ENCODE measurements at regions not wholly inside any gene's neighbourhood (a gene's known extent, or its start where the extent isn't known, plus 50 kb on each side); places are given as distances from the start of the nearest gene placed in this dataset.
A peak's percentile ranks its signal among the peaks of the same experiment; 100 is the strongest.

DNA sequence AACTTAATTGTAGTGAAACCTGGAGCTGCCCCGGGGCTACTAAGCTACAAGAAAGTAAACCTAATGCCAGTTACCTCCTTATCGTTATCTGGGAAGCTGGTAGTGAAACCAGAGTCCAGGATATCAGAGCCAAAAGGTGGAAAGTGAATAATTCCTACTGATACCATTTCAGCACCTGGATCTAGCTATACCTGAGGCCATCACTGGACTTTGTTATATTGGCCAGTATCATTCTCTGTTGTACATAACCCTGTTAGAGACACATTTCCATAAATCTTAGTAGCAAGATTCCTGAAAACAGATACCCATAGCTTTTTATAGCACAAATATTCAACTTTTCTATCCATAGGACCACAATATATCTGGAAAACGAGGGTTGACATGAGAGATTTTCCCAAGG lies 538.0 kb downstream of the GRIN2A start:
- H3K36me3 ChIP-seq (ENCODE audit: control insufficient read depth, insufficient read depth, low read length): no peaks in the 10 kb centered on the region
- ATAC-seq (no peak), DNase-seq (ENCODE audit: low read depth, low spot score) (no peak)
- intact Hi-C loops (cut with micrococcal nuclease; ENCODE audit: unreplicated experiment) (loop anchor here (10.0 kb wide), 2 partner anchors 191 to 371 kb away; no protein-coding TSS in a partner anchor), in situ Hi-C loops (cut with HindIII; ENCODE audit: low pct_unique_long_range_greater_than_20kb, low sequenced_read_pairs) (no loop called here)
- no peaks in the 10 kb centered on the region for H3K9me3 ChIP-seq (ENCODE audit: control insufficient read depth, insufficient read depth, low read depth, low read length)
- H3K4me3 ChIP-seq (ENCODE audit: low read depth in 2 of 2, low read length in 2 of 2): no peak overlapping the region
- H3K27ac ChIP-seq (ENCODE audit: low read length): no peak overlapping the region
- CTCF ChIA-PET: no interaction called here
- H3K4me1 ChIP-seq (ENCODE audit: control insufficient read depth, insufficient read depth, low read length): no peaks in the 10 kb centered on the region
- H3K27me3 ChIP-seq (ENCODE audit: control insufficient read depth, insufficient read depth, low read length): no peaks in the 10 kb centered on the region; the same call in 1 of the 2 replicates
- TF ChIP-seq, protein P1, sequence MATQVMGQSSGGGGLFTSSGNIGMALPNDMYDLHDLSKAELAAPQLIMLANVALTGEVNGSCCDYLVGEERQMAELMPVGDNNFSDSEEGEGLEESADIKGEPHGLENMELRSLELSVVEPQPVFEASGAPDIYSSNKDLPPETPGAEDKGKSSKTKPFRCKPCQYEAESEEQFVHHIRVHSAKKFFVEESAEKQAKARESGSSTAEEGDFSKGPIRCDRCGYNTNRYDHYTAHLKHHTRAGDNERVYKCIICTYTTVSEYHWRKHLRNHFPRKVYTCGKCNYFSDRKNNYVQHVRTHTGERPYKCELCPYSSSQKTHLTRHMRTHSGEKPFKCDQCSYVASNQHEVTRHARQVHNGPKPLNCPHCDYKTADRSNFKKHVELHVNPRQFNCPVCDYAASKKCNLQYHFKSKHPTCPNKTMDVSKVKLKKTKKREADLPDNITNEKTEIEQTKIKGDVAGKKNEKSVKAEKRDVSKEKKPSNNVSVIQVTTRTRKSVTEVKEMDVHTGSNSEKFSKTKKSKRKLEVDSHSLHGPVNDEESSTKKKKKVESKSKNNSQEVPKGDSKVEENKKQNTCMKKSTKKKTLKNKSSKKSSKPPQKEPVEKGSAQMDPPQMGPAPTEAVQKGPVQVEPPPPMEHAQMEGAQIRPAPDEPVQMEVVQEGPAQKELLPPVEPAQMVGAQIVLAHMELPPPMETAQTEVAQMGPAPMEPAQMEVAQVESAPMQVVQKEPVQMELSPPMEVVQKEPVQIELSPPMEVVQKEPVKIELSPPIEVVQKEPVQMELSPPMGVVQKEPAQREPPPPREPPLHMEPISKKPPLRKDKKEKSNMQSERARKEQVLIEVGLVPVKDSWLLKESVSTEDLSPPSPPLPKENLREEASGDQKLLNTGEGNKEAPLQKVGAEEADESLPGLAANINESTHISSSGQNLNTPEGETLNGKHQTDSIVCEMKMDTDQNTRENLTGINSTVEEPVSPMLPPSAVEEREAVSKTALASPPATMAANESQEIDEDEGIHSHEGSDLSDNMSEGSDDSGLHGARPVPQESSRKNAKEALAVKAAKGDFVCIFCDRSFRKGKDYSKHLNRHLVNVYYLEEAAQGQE (IDR thresholded peaks at IDR 0.05; ENCODE audit: insufficient read depth in 1 of 2, low read depth in 2 of 2, low read length in 1 of 2): no peak
- TF ChIP-seq TCF7L2 (IDR thresholded peaks at IDR 0.05; ENCODE audit: low read depth, low read length) (no peak), POLR2AphosphoS5 (IDR thresholded peaks at IDR 0.05; ENCODE audit: low read depth, low read length) (no peak), CTCF (IDR thresholded peaks at IDR 0.05) (no peak), SIN3A (IDR thresholded peaks at IDR 0.05; ENCODE audit: borderline replicate concordance, insufficient read depth, low read depth, low read length) (no peak)
- no TSS peak for BruUV-seq (replicated peaks)
- POLR2A ChIA-PET: no interaction called here

GRCh38 chr16:9645911-9646310 lies 536.3 kb downstream of the GRIN2A start:
- Histone ChIP-seq H3K4me3 (ENCODE audit: low read depth in 2 of 2, low read length in 2 of 2) (no peak overlapping the region), H3K27me3 (ENCODE audit: control insufficient read depth, insufficient read depth, low read length) (no peaks in the 10 kb centered on the region; the same call in 1 of the 2 replicates), H3K27ac (ENCODE audit: low read length) (no peak overlapping the region), H3K4me1 (ENCODE audit: control insufficient read depth, insufficient read depth, low read length) (no peaks in the 10 kb centered on the region), H3K36me3 (ENCODE audit: control insufficient read depth, insufficient read depth, low read length) (no peaks in the 10 kb centered on the region), H3K9me3 (ENCODE audit: control insufficient read depth, insufficient read depth, low read depth, low read length) (no peaks in the 10 kb centered on the region)
- no TSS peak for BruUV-seq (replicated peaks)
- DNase-seq (ENCODE audit: low read depth, low spot score) (no peak), ATAC-seq (no peak)
- no peak for TF ChIP-seq SIN3A (IDR thresholded peaks at IDR 0.05; ENCODE audit: borderline replicate concordance, insufficient read depth, low read depth, low read length)
- peak; percentile 19 for TF ChIP-seq CTCF (IDR thresholded peaks at IDR 0.05)
- POLR2A ChIA-PET: no interaction called here
- intact Hi-C loops (cut with micrococcal nuclease; ENCODE audit: unreplicated experiment): loop anchor here (5.0 to 10.0 kb wide), 3 partner anchors 189 to 536 kb away; partner anchors contain the start of gene GRIN2A
- CTCF ChIA-PET: no interaction called here
- in situ Hi-C loops (cut with HindIII; ENCODE audit: low pct_unique_long_range_greater_than_20kb, low sequenced_read_pairs): no loop called here
